ENCODE measurements at regions not wholly inside any gene's neighbourhood (a gene's known extent, or its start where the extent isn't known, plus 50 kb on each side); places are given as distances from the start of the nearest gene placed in this dataset.

GRCh38 chr11:79897896-79898295 lies 457.1 kb upstream of the TENM4 start:
- TF ChIP-seq, protein P1, sequence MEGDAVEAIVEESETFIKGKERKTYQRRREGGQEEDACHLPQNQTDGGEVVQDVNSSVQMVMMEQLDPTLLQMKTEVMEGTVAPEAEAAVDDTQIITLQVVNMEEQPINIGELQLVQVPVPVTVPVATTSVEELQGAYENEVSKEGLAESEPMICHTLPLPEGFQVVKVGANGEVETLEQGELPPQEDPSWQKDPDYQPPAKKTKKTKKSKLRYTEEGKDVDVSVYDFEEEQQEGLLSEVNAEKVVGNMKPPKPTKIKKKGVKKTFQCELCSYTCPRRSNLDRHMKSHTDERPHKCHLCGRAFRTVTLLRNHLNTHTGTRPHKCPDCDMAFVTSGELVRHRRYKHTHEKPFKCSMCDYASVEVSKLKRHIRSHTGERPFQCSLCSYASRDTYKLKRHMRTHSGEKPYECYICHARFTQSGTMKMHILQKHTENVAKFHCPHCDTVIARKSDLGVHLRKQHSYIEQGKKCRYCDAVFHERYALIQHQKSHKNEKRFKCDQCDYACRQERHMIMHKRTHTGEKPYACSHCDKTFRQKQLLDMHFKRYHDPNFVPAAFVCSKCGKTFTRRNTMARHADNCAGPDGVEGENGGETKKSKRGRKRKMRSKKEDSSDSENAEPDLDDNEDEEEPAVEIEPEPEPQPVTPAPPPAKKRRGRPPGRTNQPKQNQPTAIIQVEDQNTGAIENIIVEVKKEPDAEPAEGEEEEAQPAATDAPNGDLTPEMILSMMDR (IDR thresholded peaks at IDR 0.05), result no peak
- TF ChIP-seq POLR2A (IDR thresholded peaks at IDR 0.05), result no peak
